GM19455 (cell line): ENCODE measurements at regions not wholly inside any gene's neighbourhood (a gene's known extent, or its start where the extent isn't known, plus 50 kb on each side); places are given as distances from the start of the nearest gene placed in this dataset.

Source experiments
- ATAC-seq: cut with Tn5 transposase; IDR thresholded peaks from one replicate; pipeline ENCODE4 v1.9.1; 2021; ENCODE audit not compliant: unreplicated experiment

GRCh38 chr5:67311701-67312100 lies 115.1 kb upstream of the CD180 start:
- no peak for ATAC-seq

- no peak for ATAC-seq
These were observed 114.6 kb upstream of the CD180 start for GRCh38 chr5:67311208-67311607.

- no peak for ATAC-seq
These were observed 114.1 kb upstream of the CD180 start for GRCh38 chr5:67310740-67311139.

- no peak for ATAC-seq
These were observed 113.6 kb upstream of the CD180 start for GRCh38 chr5:67310169-67310568.

GRCh38 chr5:67308988-67309688 lies 112.5 kb upstream of the CD180 start:
- no peak for ATAC-seq

- ATAC-seq: no peak
These were observed 110.5 kb upstream of the CD180 start for GRCh38 chr5:67306965-67307607.

- no peak for ATAC-seq
These were observed 109.5 kb upstream of the CD180 start for GRCh38 chr5:67305913-67306710.

GRCh38 chr5:67305401-67305800 lies 108.8 kb upstream of the CD180 start:
- no peak for ATAC-seq

GRCh38 chr5:67303356-67303755 lies 106.8 kb upstream of the CD180 start:
- no peak for ATAC-seq

- ATAC-seq: no peak
These were observed 104.8 kb upstream of the CD180 start for GRCh38 chr5:67301285-67301903.

GRCh38 chr5:67300326-67300725 lies 103.7 kb upstream of the CD180 start:
- no peak for ATAC-seq

- ATAC-seq: no peak
These were observed 102.7 kb upstream of the CD180 start for GRCh38 chr5:67299231-67299735.

- ATAC-seq: no peak
These were observed 101.4 kb upstream of the CD180 start for GRCh38 chr5:67297802-67298532.

- ATAC-seq: no peak
These were observed 100.8 kb upstream of the CD180 start for GRCh38 chr5:67297376-67297775.

- ATAC-seq: no peak
These were observed 97.8 kb upstream of the CD180 start for GRCh38 chr5:67294266-67294938.

- no peak for ATAC-seq
These were observed 96.6 kb upstream of the CD180 start for GRCh38 chr5:67293226-67293625.

- no peak for ATAC-seq
These were observed 95.8 kb upstream of the CD180 start for GRCh38 chr5:67292201-67292940.

GRCh38 chr5:67291671-67292070 lies 95.1 kb upstream of the CD180 start:
- ATAC-seq: no peak

- ATAC-seq: no peak
These were observed 94.5 kb upstream of the CD180 start for GRCh38 chr5:67291066-67291465.
